Loucy (cell line): ENCODE measurements at regions not wholly inside any gene's neighbourhood (a gene's known extent, or its start where the extent isn't known, plus 50 kb on each side); places are given as distances from the start of the nearest gene placed in this dataset.

ENCODE experiments used
- H2AFZ ChIP-seq: fragments of 200-600 bp; sonication (generic); 2 replicates; pipeline ENCODE4 v1.6.0; 2016; ENCODE audit warnings: antibody characterized with exemption, mild to moderate bottlenecking, low read length, moderate library complexity
- H3F3A ChIP-seq: fragments of 200-600 bp; 2 replicates; pipeline ENCODE4 v1.6.0; 2016; ENCODE audit warnings: antibody characterized with exemption, low read depth, mild to moderate bottlenecking
- H3K27me3 ChIP-seq: fragments of 200-600 bp; sonication (generic); 2 replicates; pipeline ENCODE4 v1.6.1; 2014; ENCODE audit warnings: low read length, mild to moderate bottlenecking; ENCODE audit not compliant: insufficient read depth, poor library complexity, severe bottlenecking
- H3K36me3 ChIP-seq: fragments of 200-600 bp; sonication (generic); 2 replicates; pipeline ENCODE4 v1.6.1; 2016; ENCODE audit warnings: low read length; ENCODE audit not compliant: insufficient read depth
- H3K4me1 ChIP-seq: fragments of 200-600 bp; sonication (generic); 2 replicates; pipeline ENCODE4 v1.5.1; 2014; ENCODE audit warnings: low read length, mild to moderate bottlenecking; ENCODE audit not compliant: insufficient read depth, poor library complexity, severe bottlenecking
- H3K4me2 ChIP-seq: fragments of 200-600 bp; sonication (generic); 2 replicates; pipeline ENCODE4 v1.6.0; 2014; ENCODE audit warnings: antibody characterized with exemption, low read length, low read depth, mild to moderate bottlenecking; ENCODE audit not compliant: poor library complexity, severe bottlenecking
- H3K4me3 ChIP-seq: fragments of 200-600 bp; sonication (generic); 2 replicates; pipeline ENCODE4 v1.5.1; 2014; ENCODE audit warnings: low read length, mild to moderate bottlenecking, mixed read lengths; ENCODE audit not compliant: poor library complexity, severe bottlenecking
- H3K79me2 ChIP-seq: fragments of 200-600 bp; sonication (generic); 2 replicates; pipeline ENCODE4 v1.6.1; 2014; ENCODE audit warnings: low read length; ENCODE audit not compliant: insufficient read depth
- H3K9ac ChIP-seq: fragments of 200-600 bp; sonication (generic); 2 replicates; pipeline ENCODE4 v1.6.0; 2014; ENCODE audit warnings: mild to moderate bottlenecking, low read depth, low read length, moderate library complexity; ENCODE audit not compliant: poor library complexity, severe bottlenecking
- H3K9me2 ChIP-seq: fragments of 200-600 bp; sonication (generic); replicated peaks from 2 replicates; pipeline ENCODE4 v1.6.1; 2016; ENCODE audit warnings: low read depth, low read length, mixed read lengths
- H3K9me3 ChIP-seq: fragments of 200-600 bp; sonication (generic); 2 replicates; pipeline ENCODE4 v1.6.1; 2014; ENCODE audit warnings: mild to moderate bottlenecking, antibody characterized with exemption, low read length, low read depth; ENCODE audit not compliant: insufficient read depth
- H4K20me1 ChIP-seq: fragments of 200-600 bp; sonication (generic); 2 replicates; pipeline ENCODE4 v1.6.0; 2014; ENCODE audit warnings: antibody characterized with exemption, low read length, mild to moderate bottlenecking; ENCODE audit not compliant: insufficient read depth, poor library complexity, severe bottlenecking
- EZH2phosphoT487 ChIP-seq: fragments of 200-600 bp; IDR thresholded peaks from 2 replicates; pipeline ENCODE4 v1.6.1; 2018; ENCODE audit warnings: antibody characterized with exemption, mild to moderate bottlenecking, moderate library complexity, borderline replicate concordance
- TF ChIP-seq, protein P1 (sequence below): fragments of 200-600 bp; sonication (generic); conservative IDR thresholded peaks from 2 replicates; pipeline ENCODE4 v1.5.1; 2014; ENCODE audit warnings: mild to moderate bottlenecking, antibody characterized with exemption, low read length

DNA sequence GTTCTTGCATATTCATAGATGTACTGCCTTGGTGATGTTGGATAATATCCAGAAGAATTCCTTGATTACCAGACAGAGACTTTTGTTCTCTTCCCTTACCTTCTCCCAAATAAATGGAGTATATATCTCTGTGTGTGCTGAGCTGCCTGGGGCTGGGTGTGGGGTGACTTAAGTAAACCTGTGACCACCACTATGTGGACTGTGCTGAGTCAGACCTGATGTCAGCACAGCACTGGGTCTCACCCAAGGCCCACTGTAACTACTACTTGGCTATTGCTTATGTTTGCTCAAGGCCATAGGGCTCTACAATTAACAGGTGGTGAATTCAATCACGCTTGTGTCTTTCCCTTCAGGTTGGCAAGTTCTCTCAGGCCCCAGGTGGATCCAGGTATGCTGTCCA lies 145.7 kb upstream of the MDGA2 start:
- Histone ChIP-seq H3K4me1 (no peaks in the 10 kb centered on the region), H3K27me3 (no peaks in the 10 kb centered on the region), H4K20me1 (no peaks in the 10 kb centered on the region), H3K79me2 (no peaks in the 10 kb centered on the region), H3K9me3 (no peaks in the 10 kb centered on the region), H3K4me2 (no peak overlapping the region), H3K36me3 (no peaks in the 10 kb centered on the region), H3K4me3 (no peak overlapping the region), H2AFZ (no peak overlapping the region), H3K9me2 (no peaks in the 10 kb centered on the region), H3K9ac (no peak overlapping the region), H3F3A (no peaks in the 10 kb centered on the region)
- no peak for TF ChIP-seq EZH2phosphoT487
- TF ChIP-seq, protein P1, sequence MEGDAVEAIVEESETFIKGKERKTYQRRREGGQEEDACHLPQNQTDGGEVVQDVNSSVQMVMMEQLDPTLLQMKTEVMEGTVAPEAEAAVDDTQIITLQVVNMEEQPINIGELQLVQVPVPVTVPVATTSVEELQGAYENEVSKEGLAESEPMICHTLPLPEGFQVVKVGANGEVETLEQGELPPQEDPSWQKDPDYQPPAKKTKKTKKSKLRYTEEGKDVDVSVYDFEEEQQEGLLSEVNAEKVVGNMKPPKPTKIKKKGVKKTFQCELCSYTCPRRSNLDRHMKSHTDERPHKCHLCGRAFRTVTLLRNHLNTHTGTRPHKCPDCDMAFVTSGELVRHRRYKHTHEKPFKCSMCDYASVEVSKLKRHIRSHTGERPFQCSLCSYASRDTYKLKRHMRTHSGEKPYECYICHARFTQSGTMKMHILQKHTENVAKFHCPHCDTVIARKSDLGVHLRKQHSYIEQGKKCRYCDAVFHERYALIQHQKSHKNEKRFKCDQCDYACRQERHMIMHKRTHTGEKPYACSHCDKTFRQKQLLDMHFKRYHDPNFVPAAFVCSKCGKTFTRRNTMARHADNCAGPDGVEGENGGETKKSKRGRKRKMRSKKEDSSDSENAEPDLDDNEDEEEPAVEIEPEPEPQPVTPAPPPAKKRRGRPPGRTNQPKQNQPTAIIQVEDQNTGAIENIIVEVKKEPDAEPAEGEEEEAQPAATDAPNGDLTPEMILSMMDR: no peak

DNA sequence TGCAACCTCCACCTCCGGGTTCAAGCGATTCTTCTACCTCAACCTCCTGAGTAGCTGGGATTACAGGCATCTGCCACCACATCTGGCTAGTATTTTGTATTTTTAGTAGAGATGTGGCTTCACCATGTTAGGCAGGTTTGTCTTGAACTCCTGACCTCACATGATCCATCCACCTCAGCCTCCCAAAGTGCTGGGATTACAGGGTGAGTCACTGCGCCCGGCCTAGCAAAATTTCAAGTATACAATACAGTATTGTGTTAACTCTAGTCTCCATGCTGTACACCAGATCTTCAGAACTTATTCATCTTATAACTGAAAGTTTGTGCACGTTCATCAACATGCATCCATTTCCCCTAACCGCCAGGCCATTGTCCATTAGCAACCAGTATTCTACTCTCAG lies 115.1 kb upstream of the MDGA2 start:
- TF ChIP-seq EZH2phosphoT487: no peak
- TF ChIP-seq, protein P1: no peak
- Histone ChIP-seq H3K9ac (no peak overlapping the region), H3K9me3 (no peaks in the 10 kb centered on the region), H3K9me2 (no peaks in the 10 kb centered on the region), H3K27me3 (no peaks in the 10 kb centered on the region), H3K4me3 (no peak overlapping the region), H3F3A (no peaks in the 10 kb centered on the region), H2AFZ (no peak overlapping the region), H3K79me2 (no peaks in the 10 kb centered on the region), H3K4me2 (no peak overlapping the region), H3K36me3 (no peaks in the 10 kb centered on the region), H4K20me1 (no peaks in the 10 kb centered on the region), H3K4me1 (no peaks in the 10 kb centered on the region)

DNA sequence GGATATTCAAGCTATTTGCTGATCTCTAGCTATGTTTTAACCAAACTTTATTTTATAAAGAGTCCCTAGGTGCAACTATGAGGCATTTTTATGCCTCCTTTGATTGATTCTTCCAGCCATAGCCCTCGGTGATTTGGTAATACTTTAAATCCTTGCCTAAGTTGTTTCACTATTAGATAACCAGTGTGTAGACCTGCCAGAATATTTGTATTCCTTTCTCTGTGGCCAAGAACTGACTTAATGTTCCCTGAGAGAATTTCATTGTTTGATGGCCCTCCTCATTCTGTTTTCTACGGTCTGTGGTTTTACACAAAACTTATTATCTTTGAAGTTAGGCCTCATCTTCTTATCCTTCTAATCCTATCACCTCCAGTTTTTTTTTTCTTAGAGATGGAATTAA lies 109.7 kb upstream of the MDGA2 start:
- Histone ChIP-seq H4K20me1 (no peaks in the 10 kb centered on the region), H3K9me3 (no peaks in the 10 kb centered on the region), H3F3A (no peaks in the 10 kb centered on the region), H3K4me1 (no peaks in the 10 kb centered on the region), H3K4me2 (no peak overlapping the region), H3K79me2 (no peaks in the 10 kb centered on the region), H2AFZ (no peak overlapping the region), H3K36me3 (no peaks in the 10 kb centered on the region), H3K9me2 (no peaks in the 10 kb centered on the region), H3K9ac (no peak overlapping the region), H3K4me3 (no peak overlapping the region), H3K27me3 (no peaks in the 10 kb centered on the region)
- TF ChIP-seq, protein P1: no peak
- TF ChIP-seq EZH2phosphoT487: no peak
